ENCODE measurements at regions not wholly inside any gene's neighbourhood (a gene's known extent, or its start where the extent isn't known, plus 50 kb on each side); places are given as distances from the start of the nearest gene placed in this dataset.

DNA sequence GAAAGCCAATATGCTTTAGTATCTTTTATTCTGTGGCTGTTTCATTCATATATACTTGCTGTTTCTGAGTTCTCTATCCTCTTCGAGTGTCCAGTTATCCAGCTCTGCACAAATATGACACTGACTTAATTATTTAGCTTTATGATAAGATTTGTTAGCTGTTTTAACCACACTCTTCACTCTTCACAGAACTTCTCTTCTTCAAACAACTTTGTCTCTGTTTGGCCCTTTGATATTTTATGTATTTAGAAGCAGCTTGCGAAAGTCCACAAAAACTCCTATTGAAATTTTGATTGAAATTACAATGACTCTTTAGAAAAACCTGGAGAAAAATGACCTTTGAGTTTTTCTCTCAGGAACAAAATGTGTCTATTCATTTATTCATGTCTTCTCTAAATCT is 407.0 kb downstream of the CPS1 start:
- DNase-seq = no peak
- Histone ChIP-seq H3K27ac (ENCODE audit: low read depth in 2 of 2, low read length in 2 of 2) (no peak overlapping the region), H3K4me3 (ENCODE audit: low read length in 3 of 3) (no peak overlapping the region), H3K9ac (ENCODE audit: low read length in 3 of 3) (no peak overlapping the region), H3K9me3 (ENCODE audit: control insufficient read depth in 2 of 3, insufficient read depth in 1 of 3, low read length in 3 of 3) (no peaks in the 10 kb centered on the region), H3K4me1 (ENCODE audit: control insufficient read depth in 2 of 3, insufficient read depth in 2 of 3, low read depth in 1 of 3, low read length in 3 of 3) (no peaks in the 10 kb centered on the region), H3K27me3 (ENCODE audit: control insufficient read depth, insufficient read depth, low read length) (no peaks in the 10 kb centered on the region), H3K36me3 (ENCODE audit: control insufficient read depth in 2 of 3, insufficient read depth in 3 of 3, low read length in 3 of 3) (no peaks in the 10 kb centered on the region)
- FAIRE-seq = no peak
- TF ChIP-seq, protein P1, sequence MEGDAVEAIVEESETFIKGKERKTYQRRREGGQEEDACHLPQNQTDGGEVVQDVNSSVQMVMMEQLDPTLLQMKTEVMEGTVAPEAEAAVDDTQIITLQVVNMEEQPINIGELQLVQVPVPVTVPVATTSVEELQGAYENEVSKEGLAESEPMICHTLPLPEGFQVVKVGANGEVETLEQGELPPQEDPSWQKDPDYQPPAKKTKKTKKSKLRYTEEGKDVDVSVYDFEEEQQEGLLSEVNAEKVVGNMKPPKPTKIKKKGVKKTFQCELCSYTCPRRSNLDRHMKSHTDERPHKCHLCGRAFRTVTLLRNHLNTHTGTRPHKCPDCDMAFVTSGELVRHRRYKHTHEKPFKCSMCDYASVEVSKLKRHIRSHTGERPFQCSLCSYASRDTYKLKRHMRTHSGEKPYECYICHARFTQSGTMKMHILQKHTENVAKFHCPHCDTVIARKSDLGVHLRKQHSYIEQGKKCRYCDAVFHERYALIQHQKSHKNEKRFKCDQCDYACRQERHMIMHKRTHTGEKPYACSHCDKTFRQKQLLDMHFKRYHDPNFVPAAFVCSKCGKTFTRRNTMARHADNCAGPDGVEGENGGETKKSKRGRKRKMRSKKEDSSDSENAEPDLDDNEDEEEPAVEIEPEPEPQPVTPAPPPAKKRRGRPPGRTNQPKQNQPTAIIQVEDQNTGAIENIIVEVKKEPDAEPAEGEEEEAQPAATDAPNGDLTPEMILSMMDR (IDR thresholded peaks at IDR 0.05; ENCODE audit: borderline replicate concordance, extremely low read depth, insufficient read depth) = no peak
- intact Hi-C loops (cut with DNase I) = no loop called here

DNA sequence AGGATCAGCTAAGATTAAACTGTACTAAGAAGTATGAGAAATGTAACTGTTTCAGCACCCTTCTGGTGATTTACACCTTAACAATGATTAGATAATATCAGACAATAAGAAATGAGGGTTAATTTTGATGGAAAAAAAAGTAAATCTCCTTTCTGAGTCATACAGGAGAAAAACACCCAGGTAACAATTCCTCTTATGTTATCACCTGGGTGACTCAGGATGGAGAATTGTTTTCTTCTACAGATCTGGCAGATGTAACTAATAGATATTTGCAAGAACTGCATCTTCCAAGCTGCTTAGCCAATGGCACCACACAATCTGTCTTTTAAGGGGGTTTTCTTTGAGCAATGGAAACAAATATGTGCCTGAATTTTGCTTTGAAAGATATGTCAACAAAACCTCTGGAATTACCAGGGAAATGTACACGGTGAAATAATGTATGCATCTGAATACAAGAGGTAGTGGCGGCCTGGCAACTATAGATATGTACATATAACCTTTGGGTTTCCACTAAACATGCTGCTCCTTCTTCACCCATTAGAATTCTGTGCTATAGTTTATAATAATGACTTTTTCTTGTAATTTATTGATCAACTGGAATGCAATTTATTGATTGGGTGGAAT is 407.9 kb downstream of the CPS1 start:
- no peak overlapping the region for H3K4me3 ChIP-seq (ENCODE audit: low read length in 3 of 3)
- no peaks in the 10 kb centered on the region for H3K4me1 ChIP-seq (ENCODE audit: control insufficient read depth in 2 of 3, insufficient read depth in 2 of 3, low read depth in 1 of 3, low read length in 3 of 3)
- no peak overlapping the region for H3K27ac ChIP-seq (ENCODE audit: low read depth in 2 of 2, low read length in 2 of 2)
- H3K9ac ChIP-seq (ENCODE audit: low read length in 3 of 3) = no peak overlapping the region
- no peaks in the 10 kb centered on the region for H3K9me3 ChIP-seq (ENCODE audit: control insufficient read depth in 2 of 3, insufficient read depth in 1 of 3, low read length in 3 of 3)
- TF ChIP-seq, protein P1 (IDR thresholded peaks at IDR 0.05; ENCODE audit: borderline replicate concordance, extremely low read depth, insufficient read depth) = no peak
- H3K36me3 ChIP-seq (ENCODE audit: control insufficient read depth in 2 of 3, insufficient read depth in 3 of 3, low read length in 3 of 3) = no peaks in the 10 kb centered on the region
- no peak for FAIRE-seq
- no peaks in the 10 kb centered on the region for H3K27me3 ChIP-seq (ENCODE audit: control insufficient read depth, insufficient read depth, low read length)
- DNase-seq = no peak
- intact Hi-C loops (cut with DNase I) = no loop called here

DNA sequence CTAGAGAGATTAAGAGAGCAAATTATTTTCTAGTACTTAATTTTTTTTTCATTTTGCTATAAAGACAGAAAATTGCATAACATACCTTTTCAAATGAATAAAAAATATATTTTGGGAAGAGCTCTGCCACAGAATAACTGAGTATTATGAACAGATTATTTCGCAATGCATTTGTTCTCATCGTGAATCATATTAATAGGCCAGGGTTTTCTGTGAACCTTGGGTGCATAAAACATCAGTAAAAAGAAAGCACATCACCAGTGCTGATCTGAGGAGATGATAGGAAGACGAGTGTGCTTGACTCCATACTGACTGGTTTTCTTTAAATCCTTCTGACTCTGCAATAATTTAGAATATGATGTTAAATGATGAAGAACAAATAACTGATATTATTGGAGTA is 409.1 kb downstream of the CPS1 start:
- Histone ChIP-seq H3K27ac (ENCODE audit: low read depth in 2 of 2, low read length in 2 of 2) (no peak overlapping the region), H3K27me3 (ENCODE audit: control insufficient read depth, insufficient read depth, low read length) (no peaks in the 10 kb centered on the region), H3K36me3 (ENCODE audit: control insufficient read depth in 2 of 3, insufficient read depth in 3 of 3, low read length in 3 of 3) (no peaks in the 10 kb centered on the region), H3K4me3 (ENCODE audit: low read length in 3 of 3) (no peak overlapping the region), H3K4me1 (ENCODE audit: control insufficient read depth in 2 of 3, insufficient read depth in 2 of 3, low read depth in 1 of 3, low read length in 3 of 3) (no peaks in the 10 kb centered on the region), H3K9me3 (ENCODE audit: control insufficient read depth in 2 of 3, insufficient read depth in 1 of 3, low read length in 3 of 3) (no peaks in the 10 kb centered on the region), H3K9ac (ENCODE audit: low read length in 3 of 3) (no peak overlapping the region)
- no peak for DNase-seq
- TF ChIP-seq, protein P1 (IDR thresholded peaks at IDR 0.05; ENCODE audit: borderline replicate concordance, extremely low read depth, insufficient read depth) = no peak
- intact Hi-C loops (cut with DNase I) = no loop called here
- FAIRE-seq = no peak

DNA sequence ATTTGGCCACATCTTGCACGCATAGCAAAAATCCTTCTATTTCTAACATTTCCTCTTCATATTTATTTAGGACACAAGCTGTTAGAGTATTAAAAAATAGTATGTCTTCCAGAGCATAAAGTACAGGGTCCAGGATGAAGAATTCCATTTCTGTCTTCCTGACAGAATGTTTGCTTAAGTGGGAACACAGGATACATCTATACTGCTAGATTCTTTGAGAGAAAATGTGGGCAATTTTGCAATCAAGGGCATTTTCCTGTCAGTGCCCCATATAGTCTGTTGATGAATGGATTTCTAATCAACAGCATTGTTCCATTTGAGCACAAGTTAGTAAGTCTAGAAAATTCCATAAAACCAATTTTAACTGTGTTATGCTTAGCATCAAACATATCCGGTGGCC is 409.9 kb downstream of the CPS1 start:
- intact Hi-C loops (cut with DNase I) = no loop called here
- TF ChIP-seq, protein P1 (IDR thresholded peaks at IDR 0.05; ENCODE audit: borderline replicate concordance, extremely low read depth, insufficient read depth) = no peak
- no peak overlapping the region for H3K27ac ChIP-seq (ENCODE audit: low read depth in 2 of 2, low read length in 2 of 2)
- no peak overlapping the region for H3K9ac ChIP-seq (ENCODE audit: low read length in 3 of 3)
- no peaks in the 10 kb centered on the region for H3K9me3 ChIP-seq (ENCODE audit: control insufficient read depth in 2 of 3, insufficient read depth in 1 of 3, low read length in 3 of 3)
- no peak for DNase-seq
- no peak overlapping the region for H3K4me3 ChIP-seq (ENCODE audit: low read length in 3 of 3)
- H3K4me1 ChIP-seq (ENCODE audit: control insufficient read depth in 2 of 3, insufficient read depth in 2 of 3, low read depth in 1 of 3, low read length in 3 of 3) = no peaks in the 10 kb centered on the region
- no peak for FAIRE-seq
- H3K36me3 ChIP-seq (ENCODE audit: control insufficient read depth in 2 of 3, insufficient read depth in 3 of 3, low read length in 3 of 3) = no peaks in the 10 kb centered on the region
- no peaks in the 10 kb centered on the region for H3K27me3 ChIP-seq (ENCODE audit: control insufficient read depth, insufficient read depth, low read length)
